Pancreas (tissue), 10 donors: ENCODE measurements at regions not wholly inside any gene's neighbourhood (a gene's known extent, or its start where the extent isn't known, plus 50 kb on each side); places are given as distances from the start of the nearest gene placed in this dataset.

ENCODE experiments used
- ATAC-seq, 4 donors: fragments of 200-7000 bp; cut with Tn5 transposase; one replicate each; pipeline versions ENCODE4 v1.8.0 to v1.9.1; 2020; ENCODE audit warnings: mild to moderate bottlenecking in 4 of 4, moderate library complexity in 4 of 4
- DNase-seq, 6 donors: peaks; one replicate each; pipeline ENCODE4 v3.0.0-alpha.2; 2020
- FAIRE-seq: peaks from 2 replicates; lab custom pipeline; 2012; peaks lifted over from hg19 to GRCh38; lab: Jason Lieb, UNC
- H3K27ac ChIP-seq, 4 donors: fragments of 200-600 bp; sonication (generic); 1 replicate in 3 of 4; 2 replicates in 1 of 4; pipeline versions ENCODE4 v1.5.0 to v1.8.0; 2020
- H3K27me3 ChIP-seq, 4 donors: fragments of 200-600 bp; one replicate each; pipeline ENCODE4 v1.8.0; 2021
- H3K36me3 ChIP-seq, 3 donors: fragments of 200-600 bp; sonication (generic) in 1 of 3; one replicate each; pipeline versions ENCODE4 v1.5.0 to v1.8.0; 2020 to 2021
- H3K4me1 ChIP-seq, 3 donors: fragments of 200-600 bp; one replicate each; pipeline ENCODE4 v1.8.0; 2021
- H3K4me3 ChIP-seq, 4 donors: fragments of 200-600 bp; sonication (generic) in 2 of 4; one replicate each; pipeline versions ENCODE4 v1.5.0 to v1.8.0; 2020 to 2021
- H3K9me3 ChIP-seq, 4 donors: fragments of 200-600 bp; one replicate each; pipeline ENCODE4 v1.8.0; 2021
- WGBS, 2 donors: extraction: QIAGEN DNeasy Blood & Tissue Kit; methylation state at CpG; one replicate each; pipeline ENCODE4 v1.1.7; 2013; 5-methylcytosine and 5-hydroxymethylcytosine counted together
- intact Hi-C, 3 donors: fragments of 100-400 bp; cut with DNase I; formaldehyde crosslinking; loops; one replicate each; pipeline versions ENCODE4 v1.11.1 to v1.14.2; 2022
- TF ChIP-seq, protein P1 (sequence below), 4 donors: fragments of 200-600 bp; sonication (generic) in 3 of 4; IDR thresholded peaks; one replicate each; pipeline versions ENCODE4 v1.5.0 to v1.8.0; 2021; ENCODE audit warnings: antibody characterized with exemption in 4 of 4
- donor health status: healthy with polysubstance abuse.
- donor health status: DM: no; HTN: no; CAD: no; lungs with moderate emphysema.
- donor health status: DM: no; HTN: no; CAD: no.
- donor health status: control.
- donor health status: control.
- donor health status: Bipolar disorder and iron deficiency.
- donor health status: DM: yes; HTN: yes; CAD: no.
- donor health status: DM: no; HTN: no; CAD: no.
- donor health status: DM: no; HTN: no; CAD: no.
- donor health status: DM: yes; HTN: yes; CAD: no.

DNA sequence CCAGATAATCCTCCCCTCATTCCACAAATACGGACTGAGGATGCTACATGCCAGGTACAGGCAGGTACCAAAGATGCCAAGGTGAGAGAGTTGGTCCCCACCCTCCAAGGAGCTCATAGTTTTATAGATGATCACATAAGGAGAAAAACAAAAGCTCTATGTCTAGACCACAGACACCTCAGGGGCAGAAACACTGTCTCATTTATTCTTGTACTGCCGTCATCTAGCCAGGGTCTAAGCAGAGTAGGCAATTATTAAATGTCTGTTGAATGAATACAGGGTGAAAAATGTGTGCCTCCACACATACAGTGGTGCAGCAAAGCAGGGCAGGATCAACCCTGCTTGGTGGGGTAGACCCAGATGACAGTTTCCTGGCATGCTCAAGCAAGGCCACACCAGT lies 439.8 kb upstream of the JARID2 start:
- no peak for FAIRE-seq
- Histone ChIP-seq H3K4me3 (no peak overlapping the region), H3K4me1 (no peaks in the 10 kb centered on the region), H3K36me3 (no peaks in the 10 kb centered on the region), H3K9me3 (no peaks in the 10 kb centered on the region), H3K27ac (no peak overlapping the region), H3K27me3 (no peaks in the 10 kb centered on the region)
- intact Hi-C loops: no loop called here
- ATAC-seq: no peak
- no peak for DNase-seq
- WGBS, 2 donors: 79 to 86% methylated on average over 2 of the region's 2 CpGs
- TF ChIP-seq, protein P1, sequence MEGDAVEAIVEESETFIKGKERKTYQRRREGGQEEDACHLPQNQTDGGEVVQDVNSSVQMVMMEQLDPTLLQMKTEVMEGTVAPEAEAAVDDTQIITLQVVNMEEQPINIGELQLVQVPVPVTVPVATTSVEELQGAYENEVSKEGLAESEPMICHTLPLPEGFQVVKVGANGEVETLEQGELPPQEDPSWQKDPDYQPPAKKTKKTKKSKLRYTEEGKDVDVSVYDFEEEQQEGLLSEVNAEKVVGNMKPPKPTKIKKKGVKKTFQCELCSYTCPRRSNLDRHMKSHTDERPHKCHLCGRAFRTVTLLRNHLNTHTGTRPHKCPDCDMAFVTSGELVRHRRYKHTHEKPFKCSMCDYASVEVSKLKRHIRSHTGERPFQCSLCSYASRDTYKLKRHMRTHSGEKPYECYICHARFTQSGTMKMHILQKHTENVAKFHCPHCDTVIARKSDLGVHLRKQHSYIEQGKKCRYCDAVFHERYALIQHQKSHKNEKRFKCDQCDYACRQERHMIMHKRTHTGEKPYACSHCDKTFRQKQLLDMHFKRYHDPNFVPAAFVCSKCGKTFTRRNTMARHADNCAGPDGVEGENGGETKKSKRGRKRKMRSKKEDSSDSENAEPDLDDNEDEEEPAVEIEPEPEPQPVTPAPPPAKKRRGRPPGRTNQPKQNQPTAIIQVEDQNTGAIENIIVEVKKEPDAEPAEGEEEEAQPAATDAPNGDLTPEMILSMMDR (IDR thresholded peaks at IDR 0.05): no peak

DNA sequence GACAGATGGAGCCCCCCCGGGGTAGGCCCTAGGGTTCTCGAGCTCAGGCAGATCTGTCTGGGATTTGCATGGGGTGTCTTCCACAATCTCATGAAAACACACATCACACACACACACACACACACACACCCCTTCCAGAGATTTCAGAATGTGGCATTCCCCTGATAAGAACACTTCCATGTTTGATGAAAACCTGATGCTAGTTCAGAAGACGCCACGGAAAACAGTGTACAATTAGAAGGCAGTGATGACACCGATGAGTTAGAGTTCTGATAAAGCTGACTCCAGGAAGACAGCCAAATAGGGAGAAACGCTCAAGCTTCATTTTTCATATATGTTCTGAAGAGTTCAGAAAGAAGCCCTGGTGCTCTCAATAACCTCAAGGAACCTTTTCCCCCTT lies 438.7 kb upstream of the JARID2 start:
- no peaks in the 10 kb centered on the region for H3K27me3 ChIP-seq
- H3K27ac ChIP-seq: no peak overlapping the region
- intact Hi-C loops: no loop called here
- WGBS, 2 donors: 78 to 85% methylated on average over 6 of the region's 6 CpGs
- H3K36me3 ChIP-seq: no peaks in the 10 kb centered on the region
- no peak overlapping the region for H3K4me3 ChIP-seq
- H3K4me1 ChIP-seq: no peaks in the 10 kb centered on the region
- TF ChIP-seq, protein P1 (IDR thresholded peaks at IDR 0.05): no peak
- FAIRE-seq (no peak), DNase-seq (no peak), ATAC-seq (no peak)
- H3K9me3 ChIP-seq: no peaks in the 10 kb centered on the region

DNA sequence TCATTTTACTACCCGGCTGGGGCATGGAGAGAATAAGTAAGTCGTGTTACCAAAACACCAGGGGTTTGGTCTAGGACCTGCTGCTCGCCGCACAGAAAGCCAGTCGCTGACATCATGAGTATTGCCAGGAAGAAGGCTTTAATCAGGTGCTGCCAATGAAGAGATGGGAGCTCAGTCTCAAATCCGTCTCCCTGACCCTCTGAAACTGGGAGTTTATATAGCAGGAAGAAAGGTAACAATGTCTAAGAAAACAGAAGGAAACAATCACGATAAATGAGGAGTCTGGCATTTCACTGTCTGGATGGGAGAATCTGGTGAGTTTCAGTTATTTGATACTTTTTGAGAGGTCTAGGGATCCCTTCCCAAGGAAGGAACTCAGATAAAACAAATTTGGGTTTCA lies 437.9 kb upstream of the JARID2 start:
- Histone ChIP-seq H3K36me3 (no peaks in the 10 kb centered on the region), H3K9me3 (no peaks in the 10 kb centered on the region), H3K4me3 (no peak overlapping the region), H3K27ac (no peak overlapping the region), H3K27me3 (no peaks in the 10 kb centered on the region), H3K4me1 (no peaks in the 10 kb centered on the region)
- ATAC-seq (no peak), FAIRE-seq (no peak), DNase-seq (no peak)
- WGBS, 2 donors: 86 to 94% methylated on average over 7 of the region's 7 CpGs
- intact Hi-C loops: no loop called here
- TF ChIP-seq, protein P1 (IDR thresholded peaks at IDR 0.05): no peak

DNA sequence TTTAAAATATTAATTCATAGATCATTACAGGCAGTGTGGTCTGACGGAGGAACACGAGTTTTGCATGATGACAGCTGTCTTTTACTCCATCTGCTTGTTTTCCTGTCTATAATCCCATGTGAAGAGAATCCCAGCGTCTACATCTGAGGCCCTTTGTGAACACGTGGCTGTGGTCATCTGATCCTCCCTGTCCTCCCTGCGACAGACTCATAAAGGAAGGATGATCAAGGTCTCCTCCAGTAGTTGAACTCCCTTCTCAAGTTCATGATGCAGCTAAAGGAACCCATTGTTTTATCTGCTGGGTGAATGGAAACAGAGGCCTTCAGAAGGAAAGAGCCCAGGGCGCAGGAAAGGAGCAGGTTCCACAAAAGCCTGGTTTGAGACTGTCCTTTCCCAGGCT lies 435.8 kb upstream of the JARID2 start:
- no peak overlapping the region for H3K4me3 ChIP-seq
- 80 to 86% methylated on average over 6 of the region's 6 CpGs for WGBS, 2 donors
- no peaks in the 10 kb centered on the region for H3K4me1 ChIP-seq
- ATAC-seq: no peak
- intact Hi-C loops: no loop called here
- no peaks in the 10 kb centered on the region for H3K36me3 ChIP-seq
- no peak for DNase-seq
- TF ChIP-seq, protein P1 (IDR thresholded peaks at IDR 0.05): no peak
- no peak overlapping the region for H3K27ac ChIP-seq
- H3K27me3 ChIP-seq: no peaks in the 10 kb centered on the region
- FAIRE-seq: no peak
- no peaks in the 10 kb centered on the region for H3K9me3 ChIP-seq

DNA sequence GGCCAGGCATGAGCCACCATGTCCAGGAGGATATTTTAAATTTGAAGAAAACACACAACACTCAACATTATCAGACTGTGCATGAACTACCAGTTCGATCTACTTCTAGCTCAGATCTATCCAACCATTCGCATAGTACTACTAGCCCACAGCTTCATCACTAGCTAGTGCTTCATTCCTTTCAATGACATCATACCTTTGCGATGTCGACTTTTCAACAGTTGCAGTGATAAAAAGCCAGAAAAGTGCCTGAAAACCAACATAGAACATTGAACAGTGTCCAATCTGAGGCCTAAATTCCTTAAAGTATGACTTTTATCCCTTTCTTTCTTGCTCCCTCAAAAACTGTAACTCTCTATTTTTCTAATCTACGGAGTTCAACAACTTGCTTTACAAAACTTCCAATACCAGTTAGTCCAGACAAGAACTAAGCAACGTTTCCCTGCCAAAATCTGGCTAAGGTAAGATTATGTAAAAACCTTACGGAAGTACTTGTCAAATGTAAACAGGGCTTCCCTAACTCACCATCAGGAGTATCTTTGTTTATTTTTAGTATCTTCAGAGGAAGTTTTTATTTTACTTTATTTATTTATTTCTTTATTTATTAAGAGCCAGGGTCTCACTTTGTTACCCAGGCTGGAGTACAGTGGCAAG lies 434.0 kb upstream of the JARID2 start:
- DNase-seq (no peak), FAIRE-seq (no peak), ATAC-seq (no peak)
- intact Hi-C loops: no loop called here
- TF ChIP-seq, protein P1 (IDR thresholded peaks at IDR 0.05): no peak
- Histone ChIP-seq H3K36me3 (no peaks in the 10 kb centered on the region), H3K4me1 (no peaks in the 10 kb centered on the region), H3K9me3 (no peaks in the 10 kb centered on the region), H3K27ac (no peak overlapping the region), H3K27me3 (no peaks in the 10 kb centered on the region), H3K4me3 (no peak overlapping the region)
- 72 to 82% methylated on average over 7 of the region's 7 CpGs for WGBS, 2 donors
